HEK293 (cell line): ENCODE measurements at regions not wholly inside any gene's neighbourhood (a gene's known extent, or its start where the extent isn't known, plus 50 kb on each side); places are given as distances from the start of the nearest gene placed in this dataset.
"Not testable (repeated sequence)": the region's sequence is repeated elsewhere in the genome, so short reads cannot be mapped to it uniquely, and the experiment has no call there.

ENCODE experiments used
- CTCF ChIA-PET: fragments of 350-600 bp; formaldehyde crosslinking; extraction: SDS; loops from one replicate; lab custom pipeline; 2021; ENCODE audit warnings: antibody characterized with exemption; lab: Yijun Ruan, JAX
- POLR2A ChIA-PET: fragments of 300-600 bp; formaldehyde crosslinking; extraction: SDS; loops from one replicate; lab custom pipeline; 2020; ENCODE audit warnings: antibody characterized with exemption, inconsistent platforms; lab: Yijun Ruan, JAX
- H3K27ac ChIP-seq: fragments of 200-500 bp; sonication (Bioruptor generic); 2 replicates; pipeline ENCODE4 v1.5.1; 2014; ENCODE audit warnings: low read depth, low read length, control low read depth, inconsistent platforms; ENCODE audit errors: extremely low read depth
- H3K36me3 ChIP-seq, 2 experiments: fragments of 200-500 bp in 1 of 2; sonication (Bioruptor generic) in 1 of 2; 1 replicate in 1 of 2; 2 replicates in 1 of 2; pipeline ENCODE4 v1.5.1; 2014 to 2017; ENCODE audit warnings: inconsistent platforms in 2 of 2, low read length in 2 of 2; ENCODE audit not compliant: control insufficient read depth in 2 of 2, insufficient read depth in 1 of 2
- H3K4me1 ChIP-seq: fragments of 200-500 bp; sonication (Bioruptor generic); 2 replicates; pipeline ENCODE4 v1.5.1; 2014; ENCODE audit warnings: mild to moderate bottlenecking, low read length, inconsistent platforms; ENCODE audit not compliant: control insufficient read depth, insufficient read depth
- H3K4me3 ChIP-seq: 2 replicates; pipeline ENCODE4 v1.5.1; 2011; ENCODE audit warnings: low read depth, mild to moderate bottlenecking, control low read depth, low read length, moderate library complexity
- H3K9me3 ChIP-seq: fragments of 200-500 bp; sonication (Bioruptor generic); 2 replicates; pipeline ENCODE4 v1.5.1; 2014; ENCODE audit warnings: low read depth, low read length, inconsistent platforms; ENCODE audit not compliant: control insufficient read depth, insufficient read depth
- BCL11B ChIP-seq: fragments of 450-650 bp; formaldehyde crosslinking; IDR thresholded peaks from 2 replicates; pipeline ENCODE4 v1.5.1; 2016; ENCODE audit warnings: low read depth, missing biosample characterization, missing genetic modification characterization
- GFI1B ChIP-seq: fragments of 450-650 bp; formaldehyde crosslinking; IDR thresholded peaks from 2 replicates; pipeline ENCODE4 v1.5.1; 2016; ENCODE audit warnings: missing biosample characterization, missing genetic modification characterization
- IKZF3 ChIP-seq: fragments of 450-650 bp; IDR thresholded peaks from 2 replicates; pipeline ENCODE4 v1.5.0; 2018; ENCODE audit warnings: missing biosample characterization, mild to moderate bottlenecking, missing genetic modification characterization, moderate library complexity
- MEIS1 ChIP-seq: sonication (generic); formaldehyde crosslinking; IDR thresholded peaks from 2 replicates; pipeline ENCODE4 v1.8.1; 2022; ENCODE audit warnings: missing genetic modification reagents, mild to moderate bottlenecking, borderline replicate concordance
- RBAK ChIP-seq: fragments of 450-650 bp; formaldehyde crosslinking; IDR thresholded peaks from 2 replicates; pipeline ENCODE4 v1.5.1; 2016; ENCODE audit warnings: missing biosample characterization, missing genetic modification characterization
- SALL2 ChIP-seq: fragments of 450-650 bp; formaldehyde crosslinking; IDR thresholded peaks from 2 replicates; pipeline ENCODE4 v1.5.0; 2017; ENCODE audit warnings: missing biosample characterization, mild to moderate bottlenecking, missing genetic modification characterization, borderline replicate concordance
- SP3 ChIP-seq: fragments of 450-650 bp; formaldehyde crosslinking; IDR thresholded peaks from 2 replicates; pipeline ENCODE4 v1.5.1; 2016; ENCODE audit warnings: missing biosample characterization, missing genetic modification characterization
- ZBTB20 ChIP-seq: fragments of 450-650 bp; formaldehyde crosslinking; IDR thresholded peaks from 2 replicates; pipeline ENCODE4 v1.5.1; 2016; ENCODE audit warnings: missing biosample characterization, missing genetic modification characterization
- ZNF121 ChIP-seq: fragments of 450-650 bp; formaldehyde crosslinking; IDR thresholded peaks from 2 replicates; pipeline ENCODE4 v1.5.1; 2016; ENCODE audit warnings: missing biosample characterization, missing genetic modification characterization
- ZNF132 ChIP-seq: fragments of 450-650 bp; formaldehyde crosslinking; IDR thresholded peaks from 2 replicates; pipeline ENCODE4 v1.5.1; 2017; ENCODE audit warnings: missing biosample characterization, missing genetic modification characterization, borderline replicate concordance
- ZNF175 ChIP-seq: fragments of 450-650 bp; formaldehyde crosslinking; IDR thresholded peaks from 2 replicates; pipeline ENCODE4 v1.5.1; 2016; ENCODE audit warnings: missing biosample characterization, missing genetic modification characterization
- ZNF18 ChIP-seq: fragments of 450-650 bp; formaldehyde crosslinking; IDR thresholded peaks from 2 replicates; pipeline ENCODE4 v1.5.1; 2016; ENCODE audit warnings: missing biosample characterization, missing genetic modification characterization
- ZNF391 ChIP-seq: fragments of 450-650 bp; formaldehyde crosslinking; IDR thresholded peaks from 2 replicates; pipeline ENCODE4 v1.5.1; 2016; ENCODE audit warnings: low read depth, missing biosample characterization, missing genetic modification characterization, borderline replicate concordance
- ZNF521 ChIP-seq: fragments of 450-650 bp; formaldehyde crosslinking; IDR thresholded peaks from 2 replicates; pipeline ENCODE4 v1.5.1; 2017; ENCODE audit warnings: missing biosample characterization, mild to moderate bottlenecking, missing genetic modification characterization
- ZNF530 ChIP-seq: fragments of 450-650 bp; formaldehyde crosslinking; IDR thresholded peaks from 2 replicates; pipeline ENCODE4 v1.5.1; 2016; ENCODE audit warnings: low read depth, missing biosample characterization, missing genetic modification characterization
- ZNF549 ChIP-seq: fragments of 450-650 bp; IDR thresholded peaks from 2 replicates; pipeline ENCODE4 v1.5.1; 2018; ENCODE audit warnings: missing biosample characterization, missing genetic modification characterization, mild to moderate bottlenecking, inconsistent platforms, moderate library complexity
- ZNF626 ChIP-seq: fragments of 450-650 bp; sonication (Bioruptor Pico); formaldehyde crosslinking; IDR thresholded peaks from 2 replicates; pipeline ENCODE4 v1.5.1; 2018; ENCODE audit warnings: missing biosample characterization, missing genetic modification characterization, inconsistent platforms
- ZNF645 ChIP-seq: fragments of 450-650 bp; formaldehyde crosslinking; IDR thresholded peaks from 2 replicates; pipeline ENCODE4; 2016; ENCODE audit warnings: missing biosample characterization, missing genetic modification characterization
- ZNF664 ChIP-seq: fragments of 450-650 bp; formaldehyde crosslinking; IDR thresholded peaks from 2 replicates; pipeline ENCODE4 v1.5.1; 2016; ENCODE audit warnings: missing biosample characterization, missing genetic modification characterization
- ZNF677 ChIP-seq: fragments of 450-650 bp; IDR thresholded peaks from 2 replicates; pipeline ENCODE4 v1.5.0; 2018; ENCODE audit warnings: missing biosample characterization, mild to moderate bottlenecking, missing genetic modification characterization, moderate library complexity
- ZNF692 ChIP-seq: fragments of 450-650 bp; formaldehyde crosslinking; IDR thresholded peaks from 2 replicates; pipeline ENCODE4 v1.5.1; 2016; ENCODE audit warnings: missing biosample characterization, missing genetic modification characterization
- ZNF76 ChIP-seq: fragments of 450-650 bp; formaldehyde crosslinking; IDR thresholded peaks from 2 replicates; pipeline ENCODE4; 2016; ENCODE audit warnings: low read depth, missing biosample characterization, missing genetic modification characterization, borderline replicate concordance
- ZSCAN16 ChIP-seq: fragments of 450-650 bp; formaldehyde crosslinking; IDR thresholded peaks from 2 replicates; pipeline ENCODE4 v1.5.1; 2016; ENCODE audit warnings: missing biosample characterization, missing genetic modification characterization
- ZSCAN30 ChIP-seq: fragments of 450-650 bp; IDR thresholded peaks from 2 replicates; pipeline ENCODE4 v1.5.1; 2018; ENCODE audit warnings: missing biosample characterization, mild to moderate bottlenecking, missing genetic modification characterization, moderate library complexity
- ZSCAN4 ChIP-seq: fragments of 450-650 bp; formaldehyde crosslinking; IDR thresholded peaks from 2 replicates; pipeline ENCODE4 v1.5.1; 2017; ENCODE audit warnings: missing biosample characterization, missing genetic modification characterization

GRCh38 chr2:167332358-167332757 lies 444.1 kb downstream of the XIRP2 start (continued):
- no peak for TF ChIP-seq MEIS1 (CRISPR knock-in tag)
- TF ChIP-seq IKZF3 (tag by site-specific recombination), result no peak
- no peak for TF ChIP-seq ZNF626
- no peak for TF ChIP-seq ZNF132
- no peak for TF ChIP-seq GFI1B (tag by site-specific recombination)
- no peak for TF ChIP-seq SALL2 (tag by site-specific recombination)
- TF ChIP-seq BCL11B, result no peak
- no peak for TF ChIP-seq ZNF175 (tag by site-specific recombination)
- no peak for TF ChIP-seq ZNF391

- Histone ChIP-seq H3K27ac (no peak overlapping the region), H3K4me1 (0 out of 2 replicates have a peak, but pooled peaks cover 2% of the 10 kb centered on the region), H3K9me3 (no peaks in the 10 kb centered on the region), H3K36me3 (no peaks in the 10 kb centered on the region), H3K4me3 (no peak overlapping the region)
- TF ChIP-seq ZNF530 (tag by site-specific recombination) (no peak), ZNF677 (no peak), ZBTB20 (tag by site-specific recombination) (no peak), ZNF76 (tag by site-specific recombination) (no peak), SP3 (no peak)
- ChIA-PET CTCF (interaction anchor here (0.6 to 1.0 kb wide), 3 partner anchors 9 to 41 kb away, joined by 3 read pairs; no protein-coding TSS in a partner anchor), POLR2A (no interaction called here)
Observed at GRCh38 chr2:167331636-167332232, 443.5 kb downstream of the XIRP2 start.

- H3K27ac ChIP-seq, POLR2A ChIA-PET, H3K4me1 ChIP-seq, H3K36me3 ChIP-seq, H3K4me3 ChIP-seq, H3K9me3 ChIP-seq: not testable (repeated sequence)
- CTCF ChIA-PET, result interaction anchor here (0.7 kb wide), 1 partner anchor 35 kb away, joined by 3 read pairs; no protein-coding TSS in a partner anchor
Observed at GRCh38 chr2:167328808-167329207, 440.5 kb downstream of the XIRP2 start.

GRCh38 chr2:167322795-167323194 lies 434.5 kb downstream of the XIRP2 start:
- Histone ChIP-seq H3K4me3 (no peak overlapping the region), H3K9me3 (no peaks in the 10 kb centered on the region; the same call in 1 of the 2 replicates), H3K27ac (no peak overlapping the region), H3K36me3 (no peaks in the 10 kb centered on the region), H3K4me1 (no peaks in the 10 kb centered on the region)
- POLR2A ChIA-PET, result no interaction called here
- CTCF ChIA-PET, result no interaction called here
- no peak for TF ChIP-seq ZSCAN30 (tag by site-specific recombination)
- no peak for TF ChIP-seq ZNF521 (tag by site-specific recombination)
- TF ChIP-seq ZNF549 (tag by site-specific recombination), result no peak
- TF ChIP-seq RBAK (tag by site-specific recombination), result no peak
- no peak for TF ChIP-seq ZNF18 (tag by site-specific recombination)
- no peak for TF ChIP-seq ZNF692
- no peak for TF ChIP-seq ZNF645
- no peak for TF ChIP-seq ZNF175 (tag by site-specific recombination)
- no peak for TF ChIP-seq ZNF664 (tag by site-specific recombination)
- TF ChIP-seq ZSCAN4 (tag by site-specific recombination), result no peak
- TF ChIP-seq ZSCAN16, result no peak
- no peak for TF ChIP-seq ZNF121 (tag by site-specific recombination)
